GM19397 (cell line): ENCODE measurements at regions not wholly inside any gene's neighbourhood (a gene's known extent, or its start where the extent isn't known, plus 50 kb on each side); places are given as distances from the start of the nearest gene placed in this dataset.

Source experiments
- ATAC-seq: cut with Tn5 transposase; IDR thresholded peaks from one replicate; pipeline ENCODE4 v1.9.1; 2021; ENCODE audit warnings: mild to moderate bottlenecking, moderate library complexity; ENCODE audit not compliant: unreplicated experiment

- ATAC-seq: no peak
Observed at GRCh38 chr13:85406269-85406975, 392.8 kb downstream of the SLITRK6 start.

GRCh38 chr13:85405316-85405897, 393.8 kb downstream of the SLITRK6 start:
- ATAC-seq: no peak

GRCh38 chr13:85386424-85386823, 412.8 kb downstream of the SLITRK6 start:
- no peak for ATAC-seq

- ATAC-seq: no peak
Observed at GRCh38 chr13:85383291-85383690, 415.9 kb downstream of the SLITRK6 start.

- ATAC-seq: no peak
Observed at GRCh38 chr13:85381082-85381481, 418.1 kb downstream of the SLITRK6 start.

- no peak for ATAC-seq
Observed at GRCh38 chr13:85379991-85380390, 419.2 kb downstream of the SLITRK6 start.

- no peak for ATAC-seq
Observed at GRCh38 chr13:85379433-85379832, 419.8 kb downstream of the SLITRK6 start.

GRCh38 chr13:85377783-85378182, 421.4 kb downstream of the SLITRK6 start:
- no peak for ATAC-seq

GRCh38 chr13:85373322-85373721, 425.9 kb downstream of the SLITRK6 start:
- no peak for ATAC-seq

GRCh38 chr13:85371254-85371653, 428.0 kb downstream of the SLITRK6 start:
- ATAC-seq: no peak

- ATAC-seq: no peak
Observed at GRCh38 chr13:85368686-85369085, 430.5 kb downstream of the SLITRK6 start.

GRCh38 chr13:85367887-85368286, 431.3 kb downstream of the SLITRK6 start:
- ATAC-seq: no peak

- no peak for ATAC-seq
Observed at GRCh38 chr13:85366759-85367417, 432.3 kb downstream of the SLITRK6 start.

- no peak for ATAC-seq
Observed at GRCh38 chr13:85363504-85363903, 435.7 kb downstream of the SLITRK6 start.

- ATAC-seq: no peak
Observed at GRCh38 chr13:85362980-85363379, 436.2 kb downstream of the SLITRK6 start.

GRCh38 chr13:85347251-85347650, 452.0 kb downstream of the SLITRK6 start:
- no peak for ATAC-seq

- ATAC-seq: no peak
Observed at GRCh38 chr13:85334187-85334586, 465.0 kb downstream of the SLITRK6 start.

- ATAC-seq: no peak
Observed at GRCh38 chr13:85333506-85334020, 465.7 kb downstream of the SLITRK6 start.

- no peak for ATAC-seq
Observed at GRCh38 chr13:85332615-85333014, 466.6 kb downstream of the SLITRK6 start.

- ATAC-seq: no peak
Observed at GRCh38 chr13:85321734-85322133, 477.5 kb downstream of the SLITRK6 start.

- ATAC-seq: no peak
Observed at GRCh38 chr13:85317781-85318180, 481.4 kb downstream of the SLITRK6 start.

GRCh38 chr13:85316506-85317025, 482.7 kb downstream of the SLITRK6 start:
- ATAC-seq: no peak
